ENCODE measurements at regions not wholly inside any gene's neighbourhood (a gene's known extent, or its start where the extent isn't known, plus 50 kb on each side); places are given as distances from the start of the nearest gene placed in this dataset.

GRCh38 chr7:106512217-106512616 lies 148.7 kb downstream of the CCDC71L start:
- no peaks in the 10 kb centered on the region for H3K27me3 ChIP-seq (ENCODE audit: control insufficient read depth, insufficient read depth, low read length)
- no peak for TF ChIP-seq CTCF (IDR thresholded peaks at IDR 0.05; ENCODE audit: insufficient read depth, low read length, poor library complexity, severe bottlenecking)
- H3K4me3 ChIP-seq (ENCODE audit: low read depth, low read length) = no peak overlapping the region
- no peak for DNase-seq (ENCODE audit: low read depth)
- no peaks in the 10 kb centered on the region for H3K36me3 ChIP-seq (ENCODE audit: control insufficient read depth, insufficient read depth, low read length)

GRCh38 chr7:106504645-106505044 lies 156.3 kb downstream of the CCDC71L start:
- Histone ChIP-seq H3K4me3 (ENCODE audit: low read depth, low read length) (no peak overlapping the region), H3K27me3 (ENCODE audit: control insufficient read depth, insufficient read depth, low read length) (no peaks in the 10 kb centered on the region), H3K36me3 (ENCODE audit: control insufficient read depth, insufficient read depth, low read length) (no peaks in the 10 kb centered on the region)
- no peak for DNase-seq (ENCODE audit: low read depth)
- no peak for TF ChIP-seq CTCF (IDR thresholded peaks at IDR 0.05; ENCODE audit: insufficient read depth, low read length, poor library complexity, severe bottlenecking)

GRCh38 chr7:106504207-106504606 lies 156.8 kb downstream of the CCDC71L start:
- no peak for DNase-seq (ENCODE audit: low read depth)
- H3K27me3 ChIP-seq (ENCODE audit: control insufficient read depth, insufficient read depth, low read length) = no peaks in the 10 kb centered on the region
- TF ChIP-seq CTCF (IDR thresholded peaks at IDR 0.05; ENCODE audit: insufficient read depth, low read length, poor library complexity, severe bottlenecking) = no peak
- no peak overlapping the region for H3K4me3 ChIP-seq (ENCODE audit: low read depth, low read length)
- H3K36me3 ChIP-seq (ENCODE audit: control insufficient read depth, insufficient read depth, low read length) = no peaks in the 10 kb centered on the region

- no peak for TF ChIP-seq CTCF (IDR thresholded peaks at IDR 0.05; ENCODE audit: insufficient read depth, low read length, poor library complexity, severe bottlenecking)
- H3K36me3 ChIP-seq (ENCODE audit: control insufficient read depth, insufficient read depth, low read length) = no peaks in the 10 kb centered on the region
- no peak overlapping the region for H3K4me3 ChIP-seq (ENCODE audit: low read depth, low read length)
- no peaks in the 10 kb centered on the region for H3K27me3 ChIP-seq (ENCODE audit: control insufficient read depth, insufficient read depth, low read length)
- no peak for DNase-seq (ENCODE audit: low read depth)
Measured at GRCh38 chr7:106503626-106504025, 157.3 kb downstream of the CCDC71L start.

- no peak for TF ChIP-seq CTCF (IDR thresholded peaks at IDR 0.05; ENCODE audit: insufficient read depth, low read length, poor library complexity, severe bottlenecking)
- DNase-seq (ENCODE audit: low read depth) = no peak
- H3K4me3 ChIP-seq (ENCODE audit: low read depth, low read length) = no peak overlapping the region
- H3K36me3 ChIP-seq (ENCODE audit: control insufficient read depth, insufficient read depth, low read length) = no peaks in the 10 kb centered on the region
- H3K27me3 ChIP-seq (ENCODE audit: control insufficient read depth, insufficient read depth, low read length) = no peaks in the 10 kb centered on the region
Measured at GRCh38 chr7:106501605-106502580, 159.1 kb downstream of the CCDC71L start.

Measured in kidney epithelial cell (primary cell).